B cell (primary cell): ENCODE measurements at regions not wholly inside any gene's neighbourhood (a gene's known extent, or its start where the extent isn't known, plus 50 kb on each side); places are given as distances from the start of the nearest gene placed in this dataset.

Experiments
- EZH2 ChIP-seq: IDR thresholded peaks from 2 replicates; pipeline ENCODE4 v1.6.1; 2012; ENCODE audit warnings: borderline replicate concordance, low read depth, mild to moderate bottlenecking, moderate library complexity, low read length; ENCODE audit not compliant: insufficient read depth, poor library complexity, severe bottlenecking
- TF ChIP-seq, protein P1 (sequence below): fragments of 200-600 bp; IDR thresholded peaks from one replicate; pipeline ENCODE4 v1.8.0; 2022; ENCODE audit warnings: antibody characterized with exemption, mild to moderate bottlenecking

DNA sequence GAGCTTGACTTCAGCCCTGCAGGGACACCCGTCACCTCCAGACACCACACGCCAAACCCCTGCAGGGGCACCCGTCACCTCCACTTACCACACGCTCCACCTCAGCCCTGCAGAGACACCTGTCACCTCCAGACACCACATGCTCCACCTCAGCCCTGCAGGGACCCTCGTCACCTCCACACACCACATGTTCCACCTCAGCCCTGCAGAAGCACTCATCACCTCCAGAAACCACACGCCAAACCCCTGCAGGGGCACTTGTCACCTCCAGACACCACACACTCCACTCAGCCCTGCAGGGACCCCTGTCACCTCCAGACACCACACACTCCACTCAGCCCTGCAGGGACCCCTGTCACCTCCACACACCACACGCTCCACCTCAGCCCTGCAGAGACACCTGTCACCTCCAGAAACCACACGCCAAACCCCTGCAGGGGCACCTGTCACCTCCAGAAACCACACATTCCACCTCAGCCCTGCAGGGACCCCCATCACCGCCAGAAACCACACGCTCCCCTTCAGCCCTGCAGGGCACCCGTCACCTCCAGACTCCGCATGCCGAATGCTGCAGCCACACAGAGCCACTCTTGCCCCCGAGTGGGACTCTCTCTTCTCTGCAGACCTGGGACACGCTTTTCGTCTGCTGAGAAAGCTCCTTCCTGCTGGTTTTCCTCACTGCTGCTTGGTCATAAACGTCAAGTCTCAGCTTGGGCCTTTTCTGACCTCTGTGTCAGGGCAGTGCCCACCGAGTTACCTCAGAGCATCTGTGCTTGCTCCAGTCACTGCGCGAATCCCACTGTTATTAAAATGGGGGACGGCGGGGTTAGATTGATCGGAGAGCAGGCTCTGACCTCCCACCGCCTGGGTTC, 77.5 kb upstream of the SALL3 start:
- TF ChIP-seq, protein P1, sequence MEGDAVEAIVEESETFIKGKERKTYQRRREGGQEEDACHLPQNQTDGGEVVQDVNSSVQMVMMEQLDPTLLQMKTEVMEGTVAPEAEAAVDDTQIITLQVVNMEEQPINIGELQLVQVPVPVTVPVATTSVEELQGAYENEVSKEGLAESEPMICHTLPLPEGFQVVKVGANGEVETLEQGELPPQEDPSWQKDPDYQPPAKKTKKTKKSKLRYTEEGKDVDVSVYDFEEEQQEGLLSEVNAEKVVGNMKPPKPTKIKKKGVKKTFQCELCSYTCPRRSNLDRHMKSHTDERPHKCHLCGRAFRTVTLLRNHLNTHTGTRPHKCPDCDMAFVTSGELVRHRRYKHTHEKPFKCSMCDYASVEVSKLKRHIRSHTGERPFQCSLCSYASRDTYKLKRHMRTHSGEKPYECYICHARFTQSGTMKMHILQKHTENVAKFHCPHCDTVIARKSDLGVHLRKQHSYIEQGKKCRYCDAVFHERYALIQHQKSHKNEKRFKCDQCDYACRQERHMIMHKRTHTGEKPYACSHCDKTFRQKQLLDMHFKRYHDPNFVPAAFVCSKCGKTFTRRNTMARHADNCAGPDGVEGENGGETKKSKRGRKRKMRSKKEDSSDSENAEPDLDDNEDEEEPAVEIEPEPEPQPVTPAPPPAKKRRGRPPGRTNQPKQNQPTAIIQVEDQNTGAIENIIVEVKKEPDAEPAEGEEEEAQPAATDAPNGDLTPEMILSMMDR = no peak
- no peak for TF ChIP-seq EZH2
